ENCODE measurements at regions not wholly inside any gene's neighbourhood (a gene's known extent, or its start where the extent isn't known, plus 50 kb on each side); places are given as distances from the start of the nearest gene placed in this dataset.

GRCh38 chr1:208421486-208421885 is 177.3 kb upstream of the PLXNA2 start:
- no peak for DNase-seq

DNA sequence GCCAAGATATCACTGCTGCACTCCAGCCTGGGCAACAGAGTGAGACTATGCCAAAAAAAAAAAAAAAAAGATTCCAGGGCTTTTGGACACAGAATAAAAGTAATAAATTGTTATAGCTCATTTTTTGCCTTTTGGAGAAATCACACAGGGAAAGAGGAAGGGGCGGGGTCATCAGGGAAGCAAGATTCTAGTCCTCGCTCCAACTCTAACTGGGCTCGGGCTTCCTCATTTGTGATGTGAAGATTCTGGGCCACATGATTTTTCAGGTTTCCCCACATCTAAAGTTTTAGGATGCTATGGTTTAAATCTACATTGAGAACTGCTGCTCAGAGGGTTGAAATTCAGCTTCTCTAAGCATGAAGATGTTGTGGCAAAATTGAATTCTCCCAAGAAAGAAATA is 179.3 kb upstream of the PLXNA2 start:
- no peak for DNase-seq

- DNase-seq, result no peak
These were observed 180.9 kb upstream of the PLXNA2 start for GRCh38 chr1:208425096-208425495.

DNA sequence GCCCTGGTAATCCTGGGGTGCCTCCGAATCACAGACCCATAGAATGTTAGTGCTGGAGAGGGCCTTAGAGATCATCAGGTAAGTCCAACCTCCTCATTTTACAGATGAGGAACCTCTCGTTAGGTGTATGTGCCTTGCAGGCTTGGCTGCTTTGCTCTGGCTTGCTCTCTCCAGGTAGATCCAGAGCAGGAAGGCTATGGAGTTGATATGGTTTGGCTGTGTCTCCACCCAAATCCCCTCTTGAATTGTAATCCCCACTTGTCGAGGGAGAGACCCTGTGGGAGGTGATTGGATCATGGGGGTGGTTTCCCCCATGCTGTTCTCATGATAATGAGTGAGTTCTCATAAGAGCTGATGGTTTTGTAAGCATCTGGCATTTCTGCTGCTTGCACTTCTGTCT is 186.0 kb upstream of the PLXNA2 start:
- no peak for DNase-seq

- no peak for DNase-seq
These were observed 187.5 kb upstream of the PLXNA2 start for GRCh38 chr1:208431721-208432120.

DNA sequence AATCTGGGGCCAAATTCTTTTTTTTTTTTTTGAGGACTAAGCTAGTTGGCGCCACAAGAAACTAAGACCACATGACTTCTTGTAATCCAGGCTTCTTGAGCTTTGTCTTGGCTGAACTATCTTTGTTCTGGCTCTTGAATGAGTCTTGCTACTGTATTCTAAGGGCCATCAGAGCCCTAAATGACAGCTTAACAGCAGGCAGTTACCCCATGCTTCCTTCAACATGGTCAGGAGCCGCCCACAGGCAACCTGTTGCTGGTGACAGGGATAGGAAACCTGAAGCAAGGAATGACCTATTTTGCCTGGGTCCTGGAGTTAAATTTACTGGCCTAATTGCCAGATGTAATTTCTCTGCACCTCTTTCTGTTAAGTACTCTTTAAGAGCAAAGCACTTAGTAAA is 188.2 kb upstream of the PLXNA2 start:
- DNase-seq, result no peak

DNA sequence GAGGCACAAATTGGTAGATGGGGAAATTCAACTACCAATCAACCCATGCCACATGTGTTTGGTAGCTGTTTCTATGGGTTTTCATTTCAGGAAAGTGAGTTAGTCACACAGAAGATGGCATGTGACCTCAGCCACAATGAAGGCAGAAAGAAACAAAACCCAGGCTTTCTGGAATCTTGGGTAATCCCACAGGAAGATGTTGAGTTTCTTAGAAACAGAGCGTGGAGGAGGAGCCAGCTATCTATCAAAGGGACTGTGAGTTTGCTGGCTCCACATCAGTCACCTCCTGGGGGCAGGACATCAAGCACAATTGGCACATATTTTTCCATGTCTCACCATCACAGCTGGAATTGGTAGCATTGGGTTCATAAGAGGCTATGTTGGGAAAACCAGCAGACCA is 188.9 kb upstream of the PLXNA2 start:
- DNase-seq, result no peak

DNA sequence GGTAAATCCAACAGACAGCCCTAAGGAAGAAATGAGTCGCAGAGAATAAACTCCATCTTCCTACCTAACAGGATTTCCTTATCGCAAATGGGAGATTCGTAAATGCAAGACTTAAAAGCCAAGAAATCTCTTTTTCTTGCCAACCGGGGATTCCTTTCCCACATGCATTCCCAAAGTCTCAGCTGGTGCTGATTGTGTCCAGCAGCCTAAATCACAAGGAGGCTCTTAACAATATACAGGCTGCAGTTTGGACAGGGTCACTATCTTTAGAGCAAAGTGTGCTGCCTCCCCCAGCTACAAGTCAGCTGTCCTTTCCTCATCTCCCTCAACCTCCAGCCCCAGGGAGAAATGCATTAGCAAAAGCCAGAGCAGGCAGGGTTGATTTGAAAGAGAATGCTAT is 189.8 kb upstream of the PLXNA2 start:
- no peak for DNase-seq

GRCh38 chr1:208437401-208437800 is 193.2 kb upstream of the PLXNA2 start:
- no peak for DNase-seq

GRCh38 chr1:208438112-208438699 is 194.0 kb upstream of the PLXNA2 start:
- no peak for DNase-seq

- DNase-seq, result no peak
These were observed 201.6 kb upstream of the PLXNA2 start for GRCh38 chr1:208445758-208446203.

GRCh38 chr1:208446271-208446691 is 202.1 kb upstream of the PLXNA2 start:
- no peak for DNase-seq

GRCh38 chr1:208448425-208448824 is 204.2 kb upstream of the PLXNA2 start:
- DNase-seq, result no peak

DNA sequence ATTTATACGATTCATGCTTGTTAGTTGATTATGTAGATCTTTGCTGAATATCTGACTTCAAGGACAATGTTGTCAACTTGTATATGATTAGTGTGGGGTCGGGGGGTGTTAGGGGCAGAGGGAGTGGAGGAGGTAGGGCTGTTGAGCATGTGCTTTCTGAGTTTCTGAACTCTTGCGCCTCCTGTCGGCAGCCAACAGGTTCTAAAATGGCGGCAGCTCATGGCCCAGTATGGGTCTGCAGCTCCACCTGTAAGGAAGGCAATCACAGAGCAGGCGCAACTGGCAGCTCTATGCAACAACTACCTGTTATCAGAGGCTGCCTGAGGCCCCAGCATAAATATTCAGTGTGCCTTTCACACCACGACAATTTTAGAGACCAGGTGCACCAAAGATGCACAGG is 205.8 kb upstream of the PLXNA2 start:
- no peak for DNase-seq

GRCh38 chr1:208450958-208451357 is 206.8 kb upstream of the PLXNA2 start:
- no peak for DNase-seq

DNA sequence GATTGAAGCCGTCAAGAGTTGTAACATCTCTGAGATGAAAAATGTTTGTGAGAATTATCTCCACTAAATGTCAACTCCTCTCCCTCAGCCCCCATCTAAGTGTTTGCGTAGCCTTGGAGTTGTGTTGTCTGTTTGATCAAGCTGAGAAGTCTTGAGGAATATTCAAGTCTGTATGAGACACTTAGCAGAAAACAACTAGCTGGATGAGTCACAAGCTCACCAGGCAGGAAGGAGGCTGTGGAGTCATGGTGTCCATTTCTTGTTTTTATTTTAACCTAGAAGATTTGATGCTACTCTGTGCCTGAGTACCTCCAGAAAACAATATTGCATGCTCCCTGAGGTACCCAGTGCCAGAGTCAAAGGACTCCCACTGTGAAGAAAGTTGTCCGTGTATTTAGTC is 211.6 kb upstream of the PLXNA2 start:
- no peak for DNase-seq

GRCh38 chr1:208456487-208456886 is 212.3 kb upstream of the PLXNA2 start:
- no peak for DNase-seq

- DNase-seq, result no peak
These were observed 216.6 kb upstream of the PLXNA2 start for GRCh38 chr1:208460823-208461222.

DNA sequence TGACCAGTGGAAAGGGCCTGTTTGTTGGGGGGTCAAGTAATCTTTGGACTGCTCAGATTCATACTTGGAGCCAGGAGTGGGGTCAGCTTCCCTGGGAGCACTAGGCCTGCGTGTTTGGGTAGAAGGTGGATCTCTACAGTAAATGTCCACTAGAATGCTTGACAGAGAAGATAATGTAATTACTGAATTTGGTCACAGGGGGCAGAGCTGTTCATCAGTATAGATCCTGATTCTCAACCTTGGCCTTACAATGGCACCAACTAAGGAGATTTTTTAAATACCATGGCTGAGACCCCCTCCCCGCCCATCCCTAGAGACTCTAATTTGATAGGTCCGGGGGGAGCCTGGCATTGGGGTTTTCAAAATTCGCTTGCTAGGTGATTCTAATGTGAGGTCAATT is 217.5 kb upstream of the PLXNA2 start:
- no peak for DNase-seq

DNA sequence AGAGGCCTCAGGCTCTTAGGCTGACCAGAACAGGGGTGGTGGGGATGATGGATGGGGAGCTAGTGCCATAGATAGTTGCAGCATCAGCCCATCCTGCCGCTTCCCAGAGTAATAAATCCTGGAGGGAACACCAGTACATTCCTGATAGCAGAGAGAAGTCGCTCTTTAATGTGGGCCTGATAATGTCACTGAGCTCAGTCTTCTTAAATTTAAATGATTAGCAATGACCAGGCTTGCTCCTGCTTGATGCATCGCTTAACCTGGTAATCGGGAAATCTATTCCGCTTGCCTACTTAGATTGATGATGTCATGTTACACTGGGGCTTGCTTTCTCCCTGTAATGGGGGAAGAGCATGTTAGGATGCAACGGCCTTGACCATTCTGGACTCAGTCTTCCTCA is 218.6 kb upstream of the PLXNA2 start:
- no peak for DNase-seq

DNA sequence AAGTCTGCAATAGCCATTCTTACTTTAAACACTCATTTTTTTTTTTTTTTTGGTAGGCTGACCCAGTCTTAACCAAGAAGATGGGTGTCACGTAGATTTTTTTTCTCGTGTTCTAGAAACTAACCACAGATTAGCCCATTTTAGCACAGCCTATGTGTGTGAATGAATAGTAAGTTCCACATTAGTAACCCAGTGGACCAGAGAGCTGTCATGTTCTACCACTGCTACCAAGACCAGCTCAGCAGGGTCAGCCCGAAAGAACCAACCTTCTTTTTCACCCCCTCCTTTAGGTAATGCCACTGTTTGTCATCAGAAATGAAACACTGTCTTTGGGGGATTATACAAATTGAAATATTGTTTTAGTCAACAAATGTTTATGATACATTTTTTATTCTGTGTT is 221.1 kb upstream of the PLXNA2 start:
- DNase-seq, result no peak

DNA sequence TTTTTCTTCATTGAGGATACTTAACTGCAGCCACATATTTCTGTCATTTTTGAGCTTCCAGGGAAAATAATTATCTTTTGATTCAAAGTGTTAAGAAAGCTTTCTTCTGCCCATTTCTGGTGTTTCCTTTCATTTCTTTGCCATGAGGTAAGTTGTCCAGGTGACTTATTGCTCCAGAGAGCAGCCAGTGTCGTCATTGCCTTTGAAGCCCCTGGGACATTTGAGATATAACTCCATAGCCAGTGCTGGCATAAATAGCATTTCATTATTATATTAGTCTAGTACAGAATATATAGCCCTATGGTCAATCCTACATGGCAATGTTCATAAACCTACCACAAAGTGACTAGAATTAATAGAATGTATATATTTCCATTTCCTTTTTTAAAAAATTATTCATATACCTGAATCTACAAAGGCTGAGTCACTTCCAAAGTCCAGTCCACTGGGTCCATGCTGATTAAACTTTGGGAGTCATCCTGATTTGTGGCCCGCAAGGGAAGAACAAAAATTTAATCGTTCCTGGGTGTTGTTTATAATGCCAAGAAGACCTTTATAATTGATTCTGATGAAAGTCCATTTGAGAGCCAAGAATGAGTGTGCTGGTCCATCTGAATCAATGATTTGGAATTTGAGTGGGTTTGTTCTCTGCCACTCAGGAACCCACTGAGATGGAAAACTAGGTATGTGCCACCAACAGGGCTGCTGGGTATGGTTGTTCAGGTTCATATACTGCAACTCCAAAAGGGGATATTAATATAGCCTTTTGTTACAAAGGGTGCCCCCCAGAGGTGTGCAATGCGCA is 221.8 kb upstream of the PLXNA2 start:
- no peak for DNase-seq

DNA sequence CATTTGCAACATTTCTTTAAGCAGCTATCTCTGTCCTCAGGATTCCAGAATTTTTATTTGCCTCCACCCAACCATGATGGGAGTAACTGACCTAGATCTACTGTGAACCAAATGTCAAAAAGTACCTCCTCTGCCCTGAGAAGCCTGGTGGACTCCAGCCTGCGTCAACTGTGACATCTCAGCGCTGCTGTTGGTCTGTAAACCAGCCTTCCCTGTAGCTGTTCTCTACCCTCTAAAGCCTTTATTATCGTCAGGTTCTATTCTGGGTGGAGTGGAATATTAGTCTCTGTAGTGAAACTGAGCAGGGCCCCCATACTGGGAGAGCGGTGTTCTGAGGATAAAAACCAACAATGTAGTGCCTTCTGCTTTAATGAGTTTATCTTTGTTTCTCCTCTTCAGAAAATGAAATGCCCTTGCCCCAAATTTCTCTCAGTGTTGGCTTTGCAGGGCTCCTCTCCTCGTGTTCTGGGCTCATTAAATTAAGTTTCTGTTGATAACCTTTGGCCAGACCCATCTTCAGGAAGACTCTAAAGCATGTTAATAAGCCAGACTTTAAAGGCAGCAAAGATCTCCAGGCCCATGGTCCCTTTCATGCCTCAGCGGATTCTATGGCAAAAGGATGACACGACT is 223.1 kb upstream of the PLXNA2 start:
- no peak for DNase-seq

DNA sequence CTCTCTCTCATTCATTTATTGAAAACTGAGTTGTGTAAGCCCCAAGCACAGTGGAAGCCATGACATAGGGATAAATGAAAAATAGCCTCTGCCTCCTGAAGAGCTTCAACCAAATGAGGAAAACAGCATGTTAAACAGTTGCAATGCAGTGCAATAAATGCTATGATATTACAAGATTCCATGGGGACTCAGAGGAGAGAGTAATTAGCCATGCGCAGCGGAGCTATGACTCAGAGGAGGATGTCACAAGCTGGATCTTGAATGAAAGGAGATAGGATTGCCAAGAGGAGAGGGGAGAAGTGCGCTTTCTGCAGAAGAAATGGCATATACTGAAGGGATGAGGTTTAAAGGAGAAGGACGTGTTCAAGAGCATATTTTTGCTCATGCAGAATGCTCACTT is 231.3 kb upstream of the PLXNA2 start:
- no peak for DNase-seq
